ENCODE measurements at regions not wholly inside any gene's neighbourhood (a gene's known extent, or its start where the extent isn't known, plus 50 kb on each side); places are given as distances from the start of the nearest gene placed in this dataset.

DNA sequence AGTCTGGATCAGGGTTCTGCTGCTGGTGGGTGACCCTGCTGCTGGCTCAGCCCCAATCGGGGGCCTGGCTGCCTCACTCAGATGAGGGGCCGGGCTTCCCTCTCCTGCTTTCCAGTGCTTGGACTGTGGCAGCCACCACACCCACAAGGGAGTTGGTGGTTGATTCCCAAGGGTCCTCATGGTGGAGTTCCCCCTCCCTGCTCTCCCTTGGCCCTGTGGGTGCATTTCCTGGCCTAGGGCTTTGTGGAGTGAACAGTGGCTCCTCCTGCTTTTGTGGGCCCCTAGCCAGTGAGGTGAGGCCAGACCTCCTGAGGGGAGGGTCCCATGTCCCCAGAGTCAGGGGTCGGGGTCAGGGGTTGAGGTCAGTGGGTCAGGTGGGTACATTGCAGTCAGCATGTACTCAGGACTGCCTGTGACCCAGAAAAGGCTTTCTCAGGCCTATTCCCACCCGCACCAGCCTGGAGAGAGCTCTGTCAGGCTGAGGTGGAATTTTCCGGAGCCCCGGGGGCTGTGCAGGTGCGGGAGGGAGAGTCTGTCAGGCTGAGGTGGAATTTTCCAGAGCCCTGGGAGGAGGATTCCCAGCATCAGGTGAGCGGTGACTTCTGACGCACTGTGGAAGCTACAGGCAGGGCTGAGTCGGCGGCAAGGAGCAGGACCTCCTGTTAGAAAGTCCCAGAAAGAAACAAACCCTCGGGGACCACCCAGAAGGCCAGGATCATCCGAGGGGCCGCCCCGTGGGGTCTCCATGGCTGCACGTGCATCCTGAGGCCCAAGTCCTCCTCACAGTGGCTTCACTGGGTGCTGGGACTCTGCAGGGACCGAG lies 94.4 kb upstream of the INSIG1 start:
- no peak for DNase-seq

GRCh38 chr7:155203882-155204691 lies 93.6 kb upstream of the INSIG1 start:
- DNase-seq, result no peak

DNA sequence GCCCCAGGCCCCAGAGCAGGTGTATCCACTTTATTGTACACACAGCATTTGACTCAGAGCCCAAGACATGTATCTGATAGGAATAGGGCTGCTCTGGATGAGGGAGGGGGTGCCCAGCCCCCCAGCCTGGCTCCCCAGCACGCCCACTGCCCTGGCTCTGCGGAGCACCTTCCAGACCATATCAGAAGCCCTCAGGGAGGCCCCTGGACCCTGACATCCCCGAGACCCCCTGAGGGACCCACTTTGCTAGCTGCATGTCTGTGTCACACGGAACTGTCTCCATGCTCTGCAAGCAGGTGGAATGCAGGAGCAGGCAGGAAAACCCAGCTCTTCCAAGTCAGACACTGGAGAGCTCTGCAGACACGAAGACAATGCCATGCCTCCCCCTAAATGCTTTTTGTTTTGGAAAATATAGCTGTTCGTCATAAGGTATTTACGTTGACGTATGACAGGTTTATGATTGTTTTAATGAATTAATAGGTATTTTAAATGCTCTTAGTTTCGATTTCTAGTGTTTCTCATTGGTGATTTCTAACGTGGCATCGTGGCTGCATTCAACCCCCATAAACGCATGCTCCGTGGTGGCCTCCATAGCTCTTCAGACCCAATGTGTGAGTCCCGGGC lies 92.8 kb upstream of the INSIG1 start:
- DNase-seq, result no peak

DNA sequence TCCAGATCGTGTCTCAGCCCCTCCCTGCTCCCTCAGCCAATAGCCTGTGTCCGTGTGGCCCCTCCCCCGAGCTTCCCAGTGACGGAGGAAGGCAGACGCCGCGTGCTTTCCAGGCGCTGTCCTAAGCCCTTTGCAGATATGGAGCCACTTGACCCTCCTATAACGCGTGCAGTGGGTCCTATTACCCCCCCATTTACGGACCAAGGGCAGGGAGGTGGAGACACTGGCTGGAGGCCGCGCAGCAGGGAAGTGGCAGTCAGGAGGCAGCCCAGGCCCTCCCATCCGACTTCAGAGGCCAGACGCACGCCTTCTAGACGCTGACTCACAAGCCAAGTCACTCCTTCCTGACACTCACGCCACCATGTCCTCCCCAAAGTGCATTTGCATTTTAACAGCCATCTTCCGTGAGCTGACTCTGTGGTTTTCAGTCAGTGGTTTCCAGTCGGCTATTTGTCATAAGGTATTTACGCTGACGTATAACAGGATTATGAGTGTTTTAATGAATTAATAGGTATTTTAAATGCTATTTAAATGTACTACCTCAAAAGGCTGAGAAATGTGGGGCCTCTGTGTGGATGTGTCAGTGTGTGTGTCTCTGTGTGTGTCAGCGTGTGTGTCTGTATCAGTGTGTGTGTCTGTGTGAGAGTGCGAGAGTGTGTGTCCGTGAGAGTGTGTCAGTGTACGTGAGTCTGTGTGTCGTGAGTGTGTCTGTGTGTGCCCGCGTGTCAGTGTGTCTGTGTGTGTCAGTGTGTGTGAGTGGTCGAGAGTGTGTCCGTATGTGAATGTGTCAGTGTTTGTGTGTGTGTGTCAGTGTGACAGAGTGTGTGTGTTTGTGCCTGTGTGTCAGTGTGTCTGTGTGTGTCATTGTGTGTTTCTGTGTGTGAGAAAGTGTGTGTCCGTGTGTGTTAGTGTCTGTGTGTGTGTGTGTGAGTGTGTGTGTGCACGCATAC lies 92.0 kb upstream of the INSIG1 start:
- DNase-seq, result peak; percentile 3

- DNase-seq, result no peak
Observed at GRCh38 chr7:155206318-155207020, 91.2 kb upstream of the INSIG1 start.

- no peak for DNase-seq
Observed at GRCh38 chr7:155207326-155208002, 90.2 kb upstream of the INSIG1 start.

GRCh38 chr7:155208681-155209477 lies 88.8 kb upstream of the INSIG1 start:
- no peak for DNase-seq

- DNase-seq, result no peak
Observed at GRCh38 chr7:155209478-155210319, 88.0 kb upstream of the INSIG1 start.

DNA sequence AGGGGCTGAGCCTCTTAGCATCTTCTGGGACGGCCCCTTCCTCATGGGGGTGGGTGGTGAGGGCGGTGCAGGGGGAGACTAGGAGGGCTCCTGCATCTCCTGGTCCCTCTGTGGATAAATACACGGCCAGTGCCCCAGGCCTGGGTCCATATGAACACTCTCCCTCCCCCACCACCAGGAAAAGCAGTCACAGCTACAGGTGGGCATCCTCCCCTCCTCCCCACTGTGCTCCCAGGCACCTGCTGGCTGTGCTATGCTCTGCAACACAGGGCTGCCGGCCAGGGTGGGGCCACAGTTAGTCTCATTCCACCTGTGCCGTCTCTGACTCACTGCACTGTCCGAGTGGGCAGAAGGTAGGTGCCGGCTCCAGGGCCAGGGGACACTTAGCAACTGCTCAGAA lies 87.3 kb upstream of the INSIG1 start:
- no peak for DNase-seq

DNA sequence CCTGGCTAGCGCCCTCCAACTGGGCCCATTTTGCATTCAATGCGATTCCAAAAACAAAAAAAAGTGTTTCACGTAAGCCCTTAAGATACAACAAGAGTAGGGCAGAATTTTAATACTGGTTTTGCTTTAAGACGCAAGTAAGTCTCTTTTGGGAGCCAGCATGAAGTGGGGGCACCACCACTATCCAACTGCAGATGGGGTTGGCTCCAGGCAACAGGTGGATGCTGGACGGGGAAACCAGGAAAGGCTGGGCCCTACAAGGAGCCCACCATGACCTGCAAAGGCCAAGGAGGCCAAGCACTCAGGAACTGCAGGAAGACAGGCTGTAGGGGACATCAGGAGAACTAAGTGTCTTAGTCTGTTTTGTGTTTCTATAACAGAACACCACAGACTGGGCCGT lies 86.5 kb upstream of the INSIG1 start:
- no peak for DNase-seq

- no peak for DNase-seq
Observed at GRCh38 chr7:155211761-155212160, 85.9 kb upstream of the INSIG1 start.

GRCh38 chr7:155212301-155213015 lies 85.2 kb upstream of the INSIG1 start:
- DNase-seq, result no peak

DNA sequence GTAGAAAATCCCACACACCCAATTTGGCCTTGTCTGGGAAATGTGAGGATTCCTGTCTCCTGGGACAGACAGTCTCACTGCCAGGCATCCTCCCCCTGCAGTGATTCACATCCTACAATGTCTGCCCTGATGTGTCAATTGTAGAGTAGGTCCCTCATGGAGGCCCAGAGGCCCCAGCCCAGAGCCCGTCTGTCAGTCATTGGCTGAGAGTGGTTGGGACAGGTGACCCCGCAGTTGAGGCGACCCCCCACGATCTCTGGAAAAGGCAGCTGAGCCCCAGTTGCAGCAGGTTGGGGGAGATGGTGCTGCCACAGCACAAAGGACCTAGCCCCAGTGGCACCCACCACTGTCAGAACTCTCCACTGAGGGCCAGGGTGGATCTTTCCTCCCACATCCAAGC lies 84.3 kb upstream of the INSIG1 start:
- DNase-seq, result no peak

DNA sequence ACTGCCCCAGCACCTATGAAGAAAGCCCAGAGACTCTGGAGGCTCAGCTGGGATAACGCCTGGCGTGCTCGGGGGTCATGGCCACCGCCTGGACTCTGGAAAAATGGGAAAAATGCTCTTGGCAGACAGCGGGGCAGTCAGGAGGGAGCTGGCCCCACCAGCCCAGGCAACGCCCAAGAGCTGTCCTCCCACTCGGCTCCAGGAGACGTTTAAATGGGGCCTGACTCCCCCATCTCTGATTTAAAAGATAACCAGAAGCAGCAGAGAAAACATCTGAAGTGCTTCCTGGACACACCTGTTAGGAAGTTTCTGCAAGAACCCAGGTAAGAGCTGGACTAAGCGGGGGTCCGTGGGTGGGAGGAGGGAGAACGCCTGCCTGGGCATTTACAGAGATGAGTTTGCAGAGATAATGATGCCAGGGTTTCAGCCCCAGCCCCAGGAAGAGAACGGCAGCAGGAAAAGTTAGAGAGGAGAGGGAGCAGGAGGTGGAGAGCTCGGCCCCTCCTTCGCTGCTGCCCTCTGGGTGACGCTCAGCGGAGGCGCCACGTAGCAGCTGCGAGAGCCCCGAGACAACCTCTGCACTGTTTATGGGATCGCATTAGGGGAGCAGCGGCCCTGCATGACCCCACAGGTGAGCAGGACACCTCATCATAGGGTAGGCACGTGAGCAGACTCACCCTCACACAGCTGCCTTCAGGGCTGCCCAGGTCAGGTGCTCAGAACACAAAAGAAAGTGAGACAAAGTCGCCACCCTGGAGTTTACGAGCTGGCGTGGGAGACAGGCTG lies 83.5 kb upstream of the INSIG1 start:
- DNase-seq, result no peak

GRCh38 chr7:155215576-155216325 lies 81.9 kb upstream of the INSIG1 start:
- no peak for DNase-seq

DNA sequence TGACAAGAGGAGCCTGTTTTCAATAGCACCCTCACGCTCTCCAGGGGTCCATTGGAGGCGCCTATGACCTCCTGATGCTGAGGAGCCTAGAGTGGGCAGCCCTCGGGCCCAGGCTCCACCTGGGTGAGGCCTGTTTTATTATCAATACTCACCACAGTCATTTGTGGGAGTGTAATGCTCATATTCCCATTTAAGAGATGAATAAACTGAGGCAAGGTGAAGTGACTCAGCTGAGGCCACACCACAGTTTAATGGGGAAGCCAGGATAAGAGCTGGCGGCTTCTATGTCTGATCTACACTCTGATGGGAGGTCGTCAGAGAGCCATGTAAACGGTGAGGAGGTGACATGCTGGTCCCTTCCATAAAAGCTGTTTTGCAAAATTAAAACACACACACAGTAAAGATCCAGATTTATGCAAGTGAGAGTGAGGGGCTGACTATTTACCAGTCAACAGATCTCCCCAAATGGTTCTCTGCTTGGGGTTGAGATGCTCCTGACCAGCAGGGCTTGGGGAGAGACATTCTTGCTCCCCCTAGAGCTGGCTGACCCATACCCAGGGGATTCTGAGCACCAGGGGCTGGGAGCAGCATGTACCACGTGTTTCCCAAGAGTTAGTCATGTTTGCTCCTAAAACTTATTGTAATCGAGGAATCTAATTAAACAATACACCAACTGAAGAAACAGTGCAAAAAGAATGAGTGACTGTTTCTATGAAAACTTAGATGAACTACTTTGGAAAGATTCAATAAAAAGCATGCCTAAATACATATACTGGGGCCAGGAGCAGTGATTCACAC lies 81.0 kb upstream of the INSIG1 start:
- no peak for DNase-seq
